Spleen (tissue), 11 donors: ENCODE measurements at regions not wholly inside any gene's neighbourhood (a gene's known extent, or its start where the extent isn't known, plus 50 kb on each side); places are given as distances from the start of the nearest gene placed in this dataset.

Source experiments
- DNase-seq: peaks from one replicate; pipeline ENCODE4 v3.0.0-alpha.2; 2020
- H3K27ac ChIP-seq, 8 donors: fragments of 200-600 bp; sonication (generic) in 7 of 8; 1 replicate in 4 of 8; 2 replicates in 4 of 8; pipeline versions ENCODE4 v1.5.0 to v1.8.0; 2016 to 2021; ENCODE audit warnings: inconsistent platforms in 4 of 8, mild to moderate bottlenecking in 4 of 8, moderate library complexity in 1 of 8
- H3K27me3 ChIP-seq, 7 donors: fragments of 200-600 bp; sonication (generic) in 6 of 7; replicated peaks in 1 of 7; 1 replicate in 4 of 7; 2 replicates in 3 of 7; pipeline versions ENCODE4 v1.5.0 to v1.8.0; 2016 to 2021; ENCODE audit warnings: inconsistent platforms in 3 of 7, mild to moderate bottlenecking in 1 of 7
- H3K36me3 ChIP-seq, 6 donors: fragments of 200-600 bp; sonication (generic) in 5 of 6; 1 replicate in 4 of 6; 2 replicates in 2 of 6; pipeline versions ENCODE4 v1.5.0 to v1.8.0; 2016 to 2021; ENCODE audit warnings: inconsistent platforms in 2 of 6
- H3K4me1 ChIP-seq, 6 donors: fragments of 200-600 bp; sonication (generic) in 5 of 6; 1 replicate in 3 of 6; 2 replicates in 3 of 6; pipeline versions ENCODE4 v1.5.0 to v1.8.0; 2016 to 2021; ENCODE audit warnings: inconsistent platforms in 3 of 6
- H3K4me3 ChIP-seq, 8 donors: fragments of 200-600 bp; sonication (generic) in 7 of 8; 1 replicate in 4 of 8; 2 replicates in 4 of 8; pipeline versions ENCODE4 v1.5.0 to v1.8.0; 2016 to 2021; ENCODE audit warnings: inconsistent platforms in 4 of 8, mild to moderate bottlenecking in 4 of 8, moderate library complexity in 2 of 8
- H3K9me3 ChIP-seq, 8 donors: fragments of 200-600 bp; sonication (generic) in 7 of 8; 1 replicate in 4 of 8; 2 replicates in 4 of 8; pipeline versions ENCODE4 v1.5.0 to v1.8.0; 2016 to 2021; ENCODE audit warnings: inconsistent platforms in 4 of 8
- POLR2A ChIP-seq, 3 donors: fragments of 450-650 bp; IDR thresholded peaks; one replicate each; pipeline ENCODE4 v1.5.1; 2017; ENCODE audit warnings: antibody characterized with exemption in 3 of 3, mild to moderate bottlenecking in 1 of 3
- POLR2AphosphoS5 ChIP-seq, 3 donors: sonication (generic); formaldehyde crosslinking; IDR thresholded peaks; one replicate each; pipeline ENCODE4 v1.5.1; 2017; ENCODE audit warnings: antibody characterized with exemption in 3 of 3
- WGBS, 5 donors: extraction: QIAGEN DNeasy Blood & Tissue Kit in 3 of 5; methylation state at CpG; one replicate each; pipeline versions ENCODE4 v1.1.5 to v1.1.7; 2013 to 2018; 5-methylcytosine and 5-hydroxymethylcytosine counted together
- intact Hi-C: fragments of 100-400 bp; cut with DNase I; formaldehyde crosslinking; loops from one replicate; pipeline ENCODE4 v1.15.0; 2023; ENCODE audit warnings: low total_unique reads
- TF ChIP-seq, protein P1 (sequence below), 11 experiments: fragments of 200-600 bp in 7 of 11; fragments of 450-650 bp in 4 of 11; sonication (generic) in 4 of 11; IDR thresholded peaks in 8 of 11; conservative IDR thresholded peaks in 3 of 11; 1 replicate in 7 of 11; 2 replicates in 4 of 11; pipeline versions ENCODE4 v1.4.0 to v1.8.0; 2016 to 2021; ENCODE audit warnings: antibody characterized with exemption in 11 of 11, inconsistent platforms in 4 of 11, mild to moderate bottlenecking in 1 of 11
- donor health status: healthy with polysubstance abuse.
- donor health status: DM: no; HTN: no; CAD: no; lungs with moderate emphysema.
- donor health status: DM: no; HTN: no; CAD: no.
- donor health status: Bipolar disorder and iron deficiency.
- donor health status: healthy.
- donor health status: DM: no; HTN: no; CAD: no.
- donor health status: DM: yes; HTN: yes; CAD: no.

DNA sequence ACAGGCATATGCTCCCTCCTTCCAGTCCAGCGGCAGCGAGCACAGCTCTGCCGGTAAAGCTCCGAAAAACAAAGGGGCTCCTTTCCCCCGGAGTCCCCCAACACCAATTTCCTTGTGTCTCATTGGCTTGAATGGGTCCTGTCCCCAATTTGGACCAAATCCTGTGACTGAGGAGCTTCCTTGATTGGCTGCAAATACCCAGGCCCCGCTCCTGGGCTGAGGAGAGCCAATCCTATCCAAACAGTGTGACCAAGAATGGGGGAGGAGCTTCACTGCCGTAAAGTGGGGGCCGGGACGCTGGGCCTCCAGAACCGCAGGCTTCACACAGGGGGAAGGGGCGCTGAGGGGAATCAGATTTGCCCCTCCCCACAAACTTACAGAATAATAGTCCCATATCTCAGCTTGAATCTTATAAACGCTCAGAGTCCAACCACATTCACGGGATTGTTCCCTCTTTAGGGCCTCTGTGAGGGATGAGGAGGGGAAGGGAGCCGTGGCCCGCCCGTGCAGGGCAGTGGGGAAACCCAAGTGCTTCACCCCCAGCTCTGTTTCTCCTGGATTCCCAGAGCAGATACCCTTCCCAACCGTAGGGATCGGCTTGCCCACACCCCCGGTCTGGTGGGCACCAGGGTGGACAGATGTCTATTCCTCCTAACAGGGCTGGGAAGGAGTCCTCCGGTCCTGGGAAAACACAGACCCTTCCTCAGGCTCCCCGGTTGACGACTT is 141.0 kb upstream of the MLN start:
- Histone ChIP-seq H3K9me3 (no peaks in the 10 kb centered on the region), H3K36me3 (no peaks in the 10 kb centered on the region), H3K27ac (no peak overlapping the region), H3K4me3 (no peak overlapping the region), H3K4me1 (no peaks in the 10 kb centered on the region), H3K27me3 (peaks cover 0 to 9% (median 0%) of the 10 kb centered on the region in 7 donors)
- intact Hi-C loops: no loop called here
- whole genome bisulfite sequencing, 5 donors: 79 to 93% (median 88%) methylated on average over 22 of the region's 22 CpGs
- TF ChIP-seq POLR2A (IDR thresholded peaks at IDR 0.05): no peak
- TF ChIP-seq, protein P1, sequence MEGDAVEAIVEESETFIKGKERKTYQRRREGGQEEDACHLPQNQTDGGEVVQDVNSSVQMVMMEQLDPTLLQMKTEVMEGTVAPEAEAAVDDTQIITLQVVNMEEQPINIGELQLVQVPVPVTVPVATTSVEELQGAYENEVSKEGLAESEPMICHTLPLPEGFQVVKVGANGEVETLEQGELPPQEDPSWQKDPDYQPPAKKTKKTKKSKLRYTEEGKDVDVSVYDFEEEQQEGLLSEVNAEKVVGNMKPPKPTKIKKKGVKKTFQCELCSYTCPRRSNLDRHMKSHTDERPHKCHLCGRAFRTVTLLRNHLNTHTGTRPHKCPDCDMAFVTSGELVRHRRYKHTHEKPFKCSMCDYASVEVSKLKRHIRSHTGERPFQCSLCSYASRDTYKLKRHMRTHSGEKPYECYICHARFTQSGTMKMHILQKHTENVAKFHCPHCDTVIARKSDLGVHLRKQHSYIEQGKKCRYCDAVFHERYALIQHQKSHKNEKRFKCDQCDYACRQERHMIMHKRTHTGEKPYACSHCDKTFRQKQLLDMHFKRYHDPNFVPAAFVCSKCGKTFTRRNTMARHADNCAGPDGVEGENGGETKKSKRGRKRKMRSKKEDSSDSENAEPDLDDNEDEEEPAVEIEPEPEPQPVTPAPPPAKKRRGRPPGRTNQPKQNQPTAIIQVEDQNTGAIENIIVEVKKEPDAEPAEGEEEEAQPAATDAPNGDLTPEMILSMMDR (IDR thresholded peaks at IDR 0.05 in 8 of 11, conservative IDR thresholded peaks at IDR 0.05 in 3 of 11): no peak
- no peak for TF ChIP-seq POLR2AphosphoS5 (IDR thresholded peaks at IDR 0.05)
- peak; percentile 42 for DNase-seq

DNA sequence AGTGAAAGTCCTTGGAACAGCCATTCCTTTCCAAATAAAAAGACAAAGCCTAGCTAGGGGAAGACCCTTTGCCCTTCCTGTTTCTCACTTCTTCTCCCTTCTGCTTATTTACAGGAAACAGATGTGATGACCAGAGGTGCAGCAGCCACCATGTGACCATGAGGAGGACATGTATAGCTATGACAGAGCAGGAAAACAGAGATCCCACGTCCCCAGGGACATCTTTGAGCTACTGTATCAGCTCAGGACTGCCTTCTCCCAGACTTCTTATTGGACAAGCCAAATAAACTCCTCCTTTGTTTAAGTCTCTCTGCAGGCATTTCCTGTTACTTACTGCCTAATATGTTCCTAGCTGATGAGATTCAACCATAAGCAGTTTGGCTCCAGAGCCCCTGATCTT is 133.1 kb upstream of the MLN start:
- no peaks in the 10 kb centered on the region for H3K36me3 ChIP-seq
- TF ChIP-seq POLR2A (IDR thresholded peaks at IDR 0.05) (no peak), POLR2AphosphoS5 (IDR thresholded peaks at IDR 0.05) (no peak)
- TF ChIP-seq, protein P1 (IDR thresholded peaks at IDR 0.05 in 8 of 11, conservative IDR thresholded peaks at IDR 0.05 in 3 of 11): no peak
- no peaks in the 10 kb centered on the region for H3K4me1 ChIP-seq
- intact Hi-C loops: no loop called here
- 6 to 50% (median 24%) methylated on average over 1 of the region's 1 CpG for WGBS, 5 donors
- H3K9me3 ChIP-seq: no peaks in the 10 kb centered on the region
- H3K4me3 ChIP-seq: no peak overlapping the region
- H3K27ac ChIP-seq: no peak overlapping the region
- no peak for DNase-seq
- peaks cover 0 to 4% (median 0%) of the 10 kb centered on the region in 7 donors for H3K27me3 ChIP-seq

- WGBS, 5 donors: 71 to 80% (median 79%) methylated on average over 10 to 15 of the region's 15 CpGs
- Histone ChIP-seq H3K27ac (no peak overlapping the region), H3K4me1 (no peaks in the 10 kb centered on the region), H3K4me3 (no peak overlapping the region), H3K27me3 (peaks cover 0 to 4% (median 0%) of the 10 kb centered on the region in 7 donors), H3K36me3 (no peaks in the 10 kb centered on the region), H3K9me3 (no peaks in the 10 kb centered on the region)
- TF ChIP-seq POLR2AphosphoS5 (IDR thresholded peaks at IDR 0.05) (no peak), POLR2A (IDR thresholded peaks at IDR 0.05) (no peak)
- TF ChIP-seq, protein P1 (IDR thresholded peaks at IDR 0.05 in 8 of 11, conservative IDR thresholded peaks at IDR 0.05 in 3 of 11): no peak
- intact Hi-C loops: no loop called here
- DNase-seq: peak; percentile 51
Measured at GRCh38 chr6:33935439-33936080, 131.8 kb upstream of the MLN start.

- intact Hi-C loops: no loop called here
Measured at GRCh38 chr6:33934731-33935270, 131.0 kb upstream of the MLN start.

More at GRCh38 chr6:33934731-33935270, 131.0 kb upstream of the MLN start:
- no peak overlapping the region for H3K27ac ChIP-seq
- TF ChIP-seq POLR2A (IDR thresholded peaks at IDR 0.05): no peak
- TF ChIP-seq, protein P1 (IDR thresholded peaks at IDR 0.05 in 8 of 11, conservative IDR thresholded peaks at IDR 0.05 in 3 of 11): no peak
- no peak for TF ChIP-seq POLR2AphosphoS5 (IDR thresholded peaks at IDR 0.05)
- H3K27me3 ChIP-seq: peaks cover 0 to 4% (median 0%) of the 10 kb centered on the region in 7 donors
- no peaks in the 10 kb centered on the region for H3K4me1 ChIP-seq
- H3K4me3 ChIP-seq: no peak overlapping the region
- DNase-seq: peak; percentile 47
- no peaks in the 10 kb centered on the region for H3K9me3 ChIP-seq
- 61 to 94% (median 82%) methylated on average over 3 to 7 of the region's 7 CpGs for WGBS, 5 donors
- no peaks in the 10 kb centered on the region for H3K36me3 ChIP-seq
